ENCODE measurements at regions not wholly inside any gene's neighbourhood (a gene's known extent, or its start where the extent isn't known, plus 50 kb on each side); places are given as distances from the start of the nearest gene placed in this dataset.

GRCh38 chr11:32173977-32174376 lies 83.1 kb downstream of the RCN1 start:
- ChIA-PET POLR2A (no interaction called here), CTCF (interaction anchor here (0.6 to 17.8 kb wide), 14 partner anchors 11 to 935 kb away, joined by 3 to 289 read pairs (median 3); no protein-coding TSS in a partner anchor)
- no peaks in the 10 kb centered on the region for H3K36me3 ChIP-seq (ENCODE audit: control insufficient read depth, insufficient read depth, low read length)
- no peak for TF ChIP-seq CTCF (IDR thresholded peaks at IDR 0.05; ENCODE audit: insufficient read depth, low read depth, low read length)
- peaks cover 3% of the 10 kb centered on the region for H3K27me3 ChIP-seq (ENCODE audit: control insufficient read depth, insufficient read depth, low read length)
- no peak overlapping the region for H3K4me3 ChIP-seq (ENCODE audit: low read depth, low read length)
- DNase-seq (ENCODE audit: low read depth), result no peak

- Histone ChIP-seq H3K36me3 (ENCODE audit: control insufficient read depth, insufficient read depth, low read length) (no peaks in the 10 kb centered on the region), H3K27me3 (ENCODE audit: control insufficient read depth, insufficient read depth, low read length) (peaks cover 2% of the 10 kb centered on the region), H3K4me3 (ENCODE audit: low read depth, low read length) (no peak overlapping the region)
- ChIA-PET POLR2A (no interaction called here), CTCF (interaction anchor here (0.6 to 17.8 kb wide), 41 partner anchors 9 to 940 kb away, joined by 3 to 289 read pairs (median 4); partner anchors contain the start of genes DCDC1 and DNAJC24)
- DNase-seq (ENCODE audit: low read depth), result peak; percentile 10
- peak; percentile 82 for TF ChIP-seq CTCF (IDR thresholded peaks at IDR 0.05; ENCODE audit: insufficient read depth, low read depth, low read length)
Observed at GRCh38 chr11:32176223-32176934, 85.5 kb downstream of the RCN1 start.

- no peak for DNase-seq (ENCODE audit: low read depth)
- CTCF ChIA-PET, result interaction anchor here (17.8 kb wide), 1 partner anchor 126 kb away, joined by 289 read pairs; no protein-coding TSS in a partner anchor
- no peak for TF ChIP-seq CTCF (IDR thresholded peaks at IDR 0.05; ENCODE audit: insufficient read depth, low read depth, low read length)
- H3K4me3 ChIP-seq (ENCODE audit: low read depth, low read length), result no peak overlapping the region
- POLR2A ChIA-PET, result no interaction called here
- no peaks in the 10 kb centered on the region for H3K36me3 ChIP-seq (ENCODE audit: control insufficient read depth, insufficient read depth, low read length)
- H3K27me3 ChIP-seq (ENCODE audit: control insufficient read depth, insufficient read depth, low read length), result peaks cover 5% of the 10 kb centered on the region
Observed at GRCh38 chr11:32178692-32179091, 87.8 kb downstream of the RCN1 start.

- H3K4me3 ChIP-seq (ENCODE audit: low read depth, low read length), result no peak overlapping the region
- POLR2A ChIA-PET, result no interaction called here
- no peak for TF ChIP-seq CTCF (IDR thresholded peaks at IDR 0.05; ENCODE audit: insufficient read depth, low read depth, low read length)
- peaks cover 7% of the 10 kb centered on the region for H3K27me3 ChIP-seq (ENCODE audit: control insufficient read depth, insufficient read depth, low read length)
- H3K36me3 ChIP-seq (ENCODE audit: control insufficient read depth, insufficient read depth, low read length), result no peaks in the 10 kb centered on the region
- CTCF ChIA-PET, result no interaction called here
- no peak for DNase-seq (ENCODE audit: low read depth)
Observed at GRCh38 chr11:32183512-32183911, 92.6 kb downstream of the RCN1 start.

- H3K36me3 ChIP-seq (ENCODE audit: control insufficient read depth, insufficient read depth, low read length), result no peaks in the 10 kb centered on the region
- CTCF ChIA-PET, result interaction anchor here (0.9 to 2.2 kb wide), 3 partner anchors 8 to 133 kb away, joined by 3 to 9 read pairs (median 6); no protein-coding TSS in a partner anchor
- POLR2A ChIA-PET, result no interaction called here
- no peak for TF ChIP-seq CTCF (IDR thresholded peaks at IDR 0.05; ENCODE audit: insufficient read depth, low read depth, low read length)
- peaks cover 7% of the 10 kb centered on the region for H3K27me3 ChIP-seq (ENCODE audit: control insufficient read depth, insufficient read depth, low read length)
- no peak for DNase-seq (ENCODE audit: low read depth)
- H3K4me3 ChIP-seq (ENCODE audit: low read depth, low read length), result no peak overlapping the region
Observed at GRCh38 chr11:32184041-32184722, 93.3 kb downstream of the RCN1 start.

All from BJ (cell line).